ENCODE measurements at regions not wholly inside any gene's neighbourhood (a gene's known extent, or its start where the extent isn't known, plus 50 kb on each side); places are given as distances from the start of the nearest gene placed in this dataset.

- no peak overlapping the region for H3K4me3 ChIP-seq (ENCODE audit: low read depth, low read length)
- no peak for TF ChIP-seq CTCF (conservative IDR thresholded peaks at IDR 0.05; ENCODE audit: low read depth, low read length)
- no peak for DNase-seq (ENCODE audit: low read depth)
Observed at GRCh38 chr14:101022916-101023435, 119.5 kb upstream of the RTL1 start.

GRCh38 chr14:101024686-101025085 lies 121.2 kb upstream of the RTL1 start:
- no peak for DNase-seq (ENCODE audit: low read depth)
- no peak overlapping the region for H3K4me3 ChIP-seq (ENCODE audit: low read depth, low read length)
- no peak for TF ChIP-seq CTCF (conservative IDR thresholded peaks at IDR 0.05; ENCODE audit: low read depth, low read length)

GRCh38 chr14:101025131-101025530 lies 121.6 kb upstream of the RTL1 start:
- DNase-seq (ENCODE audit: low read depth), result no peak
- no peak overlapping the region for H3K4me3 ChIP-seq (ENCODE audit: low read depth, low read length)
- TF ChIP-seq CTCF (conservative IDR thresholded peaks at IDR 0.05; ENCODE audit: low read depth, low read length), result no peak

GRCh38 chr14:101025696-101026095 lies 122.2 kb upstream of the RTL1 start:
- no peak overlapping the region for H3K4me3 ChIP-seq (ENCODE audit: low read depth, low read length)
- no peak for TF ChIP-seq CTCF (conservative IDR thresholded peaks at IDR 0.05; ENCODE audit: low read depth, low read length)
- no peak for DNase-seq (ENCODE audit: low read depth)

GRCh38 chr14:101026341-101026740 lies 122.8 kb upstream of the RTL1 start:
- no peak overlapping the region for H3K4me3 ChIP-seq (ENCODE audit: low read depth, low read length)
- no peak for DNase-seq (ENCODE audit: low read depth)
- TF ChIP-seq CTCF (conservative IDR thresholded peaks at IDR 0.05; ENCODE audit: low read depth, low read length), result no peak

- no peak for DNase-seq (ENCODE audit: low read depth)
- TF ChIP-seq CTCF (conservative IDR thresholded peaks at IDR 0.05; ENCODE audit: low read depth, low read length), result no peak
- H3K4me3 ChIP-seq (ENCODE audit: low read depth, low read length), result no peak overlapping the region
Observed at GRCh38 chr14:101027291-101027690, 123.8 kb upstream of the RTL1 start.

GRCh38 chr14:101027966-101028365 lies 124.4 kb upstream of the RTL1 start:
- DNase-seq (ENCODE audit: low read depth), result no peak
- no peak for TF ChIP-seq CTCF (conservative IDR thresholded peaks at IDR 0.05; ENCODE audit: low read depth, low read length)
- no peak overlapping the region for H3K4me3 ChIP-seq (ENCODE audit: low read depth, low read length)

Data from choroid plexus epithelial cell (primary cell).